ENCODE measurements at regions not wholly inside any gene's neighbourhood (a gene's known extent, or its start where the extent isn't known, plus 50 kb on each side); places are given as distances from the start of the nearest gene placed in this dataset.

GRCh38 chr1:14404862-14405301, 193.6 kb upstream of the KAZN start:
- Histone ChIP-seq H3K9me1 (ENCODE audit: control insufficient read depth, extremely low read depth, insufficient read depth, low read length) (no peaks in the 10 kb centered on the region), H3K9ac (ENCODE audit: control insufficient read depth, extremely low read depth, insufficient read depth, low read length) (no peak overlapping the region), H3K4me1 (ENCODE audit: control insufficient read depth, extremely low read depth, insufficient read depth, low read length) (peaks cover 3% of the 10 kb centered on the region), H3K27me3 (ENCODE audit: control insufficient read depth, extremely low read depth, insufficient read depth, low read length) (no peaks in the 10 kb centered on the region), H3K79me2 (ENCODE audit: control insufficient read depth, insufficient read depth, low read length) (no peaks in the 10 kb centered on the region), H4K20me1 (ENCODE audit: control insufficient read depth, extremely low read depth, insufficient read depth, low read length) (no peaks in the 10 kb centered on the region), H3K27ac (ENCODE audit: control insufficient read depth, insufficient read depth, low read length) (no peak overlapping the region), H3K4me3 (ENCODE audit: control insufficient read depth in 2 of 3, extremely low read depth in 1 of 3, insufficient read depth in 2 of 3, low read depth in 1 of 3, low read length in 3 of 3) (no peak overlapping the region), H2AFZ (ENCODE audit: control insufficient read depth, low read length) (no peak overlapping the region), H3K36me3 (ENCODE audit: control insufficient read depth in 2 of 2, extremely low read depth in 1 of 2, insufficient read depth in 2 of 2, low read length in 2 of 2) (no peaks in the 10 kb centered on the region), H3K9me3 (ENCODE audit: control insufficient read depth, low read depth, low read length) (no peaks in the 10 kb centered on the region), H3K4me2 (ENCODE audit: control insufficient read depth, extremely low read depth, insufficient read depth, low read depth, low read length) (no peak overlapping the region)
- dilution Hi-C loops (cut with MboI; ENCODE audit: extremely low pct_ligation_motif_present, low sequenced_read_pairs) = no loop called here
- DNase-seq (ENCODE audit: low read depth, low spot score) = no peak
- FAIRE-seq = no peak
- TF ChIP-seq EZH2 (IDR thresholded peaks at IDR 0.05; ENCODE audit: low read length) (no peak), CTCF (optimal IDR thresholded peaks at IDR 0.05 in 1 of 3, IDR thresholded peaks at IDR 0.05 in 1 of 3, conservative IDR thresholded peaks at IDR 0.05 in 1 of 3; ENCODE audit: extremely low read depth in 1 of 3, insufficient read depth in 2 of 3, low read length in 3 of 3) (no peak)

- Histone ChIP-seq H4K20me1 (ENCODE audit: control insufficient read depth, extremely low read depth, insufficient read depth, low read length) (no peaks in the 10 kb centered on the region), H3K27ac (ENCODE audit: control insufficient read depth, insufficient read depth, low read length) (no peak overlapping the region), H3K9me1 (ENCODE audit: control insufficient read depth, extremely low read depth, insufficient read depth, low read length) (no peaks in the 10 kb centered on the region), H3K4me1 (ENCODE audit: control insufficient read depth, extremely low read depth, insufficient read depth, low read length) (peaks cover 4% of the 10 kb centered on the region), H3K27me3 (ENCODE audit: control insufficient read depth, extremely low read depth, insufficient read depth, low read length) (no peaks in the 10 kb centered on the region), H3K36me3 (ENCODE audit: control insufficient read depth in 2 of 2, extremely low read depth in 1 of 2, insufficient read depth in 2 of 2, low read length in 2 of 2) (no peaks in the 10 kb centered on the region), H3K9ac (ENCODE audit: control insufficient read depth, extremely low read depth, insufficient read depth, low read length) (no peak overlapping the region), H2AFZ (ENCODE audit: control insufficient read depth, low read length) (no peak overlapping the region), H3K9me3 (ENCODE audit: control insufficient read depth, low read depth, low read length) (no peaks in the 10 kb centered on the region), H3K4me3 (ENCODE audit: control insufficient read depth in 2 of 3, extremely low read depth in 1 of 3, insufficient read depth in 2 of 3, low read depth in 1 of 3, low read length in 3 of 3) (no peak overlapping the region), H3K4me2 (ENCODE audit: control insufficient read depth, extremely low read depth, insufficient read depth, low read depth, low read length) (no peak overlapping the region), H3K79me2 (ENCODE audit: control insufficient read depth, insufficient read depth, low read length) (no peaks in the 10 kb centered on the region)
- dilution Hi-C loops (cut with MboI; ENCODE audit: extremely low pct_ligation_motif_present, low sequenced_read_pairs) = no loop called here
- DNase-seq (ENCODE audit: low read depth, low spot score) = no peak
- FAIRE-seq = no peak
- no peak for TF ChIP-seq CTCF (optimal IDR thresholded peaks at IDR 0.05 in 1 of 3, IDR thresholded peaks at IDR 0.05 in 1 of 3, conservative IDR thresholded peaks at IDR 0.05 in 1 of 3; ENCODE audit: extremely low read depth in 1 of 3, insufficient read depth in 2 of 3, low read length in 3 of 3)
- no peak for TF ChIP-seq EZH2 (IDR thresholded peaks at IDR 0.05; ENCODE audit: low read length)
Measured at GRCh38 chr1:14412235-14412634, 186.2 kb upstream of the KAZN start.
